Activated T-helper 2 cell treated with anti-CD3 and anti-CD28 coated beads, Interferon-gamma antibody, Interleukin-2, Interleukin-4, amounts not matched to agents 10 μg/mL and 5 μg/mL and 100 μg/mL, durations not matched to agents 14 hours and 24 hours and 36 hours (primary cell): ENCODE measurements at regions not wholly inside any gene's neighbourhood (a gene's known extent, or its start where the extent isn't known, plus 50 kb on each side); places are given as distances from the start of the nearest gene placed in this dataset.

Source experiments
- DNase-seq: peaks from one replicate; pipeline ENCODE4 v3.0.0; 2021; ENCODE audit warnings: low spot score
- H3K27ac Mint-ChIP-seq: one replicate; pipeline ENCODE4 v1.8.0; 2021; ENCODE audit warnings: mixed read lengths
- H3K27me3 Mint-ChIP-seq: one replicate; pipeline ENCODE4 v1.8.0; 2021; ENCODE audit warnings: low read depth, mixed read lengths
- H3K36me3 Mint-ChIP-seq: one replicate; pipeline ENCODE4 v1.8.0; 2021; ENCODE audit warnings: low read depth, mixed read lengths
- H3K4me1 Mint-ChIP-seq: one replicate; pipeline ENCODE4 v1.8.0; 2021; ENCODE audit warnings: low read depth, mixed read lengths
- H3K4me3 Mint-ChIP-seq: one replicate; pipeline ENCODE4 v1.8.0; 2021; ENCODE audit warnings: low read depth, mild to moderate bottlenecking, moderate library complexity, mixed read lengths
- H3K9me3 Mint-ChIP-seq: one replicate; pipeline ENCODE4 v1.8.0; 2021; ENCODE audit warnings: mixed read lengths
- intact Hi-C: fragments of 100-400 bp; cut with micrococcal nuclease; formaldehyde crosslinking; loops from one replicate; pipeline ENCODE4 v1.15.1; 2023

DNA sequence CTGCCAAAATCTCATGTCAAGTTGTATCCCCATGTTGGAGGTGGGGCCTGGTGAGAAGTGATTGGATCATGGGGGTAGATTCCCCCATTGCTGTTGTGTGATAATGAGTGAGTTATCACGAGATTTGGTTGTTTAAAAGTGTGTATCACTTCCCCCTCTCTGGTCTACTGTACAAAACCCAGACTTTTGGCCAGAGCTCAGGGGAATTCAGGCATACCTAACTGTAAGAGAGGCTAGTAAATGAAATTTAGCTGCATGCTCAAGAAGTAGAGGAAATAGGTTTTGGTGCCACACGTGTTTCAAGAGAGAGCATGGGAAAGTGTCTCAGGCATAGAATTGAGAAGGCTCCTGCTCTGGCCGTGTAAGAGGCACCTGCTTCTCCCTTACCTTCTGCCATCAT, 190.5 kb upstream of the GALNTL6 start:
- H3K27ac Mint-ChIP-seq: no peak overlapping the region
- no peaks in the 10 kb centered on the region for H3K4me1 Mint-ChIP-seq
- intact Hi-C loops: no loop called here
- H3K27me3 Mint-ChIP-seq: no peaks in the 10 kb centered on the region
- no peak overlapping the region for H3K4me3 Mint-ChIP-seq
- no peaks in the 10 kb centered on the region for H3K36me3 Mint-ChIP-seq
- DNase-seq: no peak
- no peaks in the 10 kb centered on the region for H3K9me3 Mint-ChIP-seq

DNA sequence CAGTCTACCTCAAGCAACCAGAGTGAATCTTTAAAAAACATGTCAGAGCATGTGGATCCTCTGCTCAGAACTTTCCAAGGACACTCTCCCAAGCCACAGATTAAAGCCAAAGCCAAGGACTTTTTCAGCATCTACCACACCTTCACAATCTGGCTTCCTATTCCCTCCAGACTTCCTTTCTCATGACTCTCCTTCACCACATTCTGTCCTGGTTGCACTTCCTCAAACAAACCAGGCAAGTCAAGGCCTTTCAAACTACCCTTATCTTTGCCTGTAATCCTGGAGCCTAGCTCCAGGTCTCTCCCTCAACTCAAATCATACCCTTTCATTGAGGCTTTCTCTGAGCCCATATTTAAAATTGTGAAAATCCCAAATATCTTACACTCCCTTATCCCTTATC, 191.6 kb upstream of the GALNTL6 start:
- intact Hi-C loops: no loop called here
- DNase-seq: no peak

DNA sequence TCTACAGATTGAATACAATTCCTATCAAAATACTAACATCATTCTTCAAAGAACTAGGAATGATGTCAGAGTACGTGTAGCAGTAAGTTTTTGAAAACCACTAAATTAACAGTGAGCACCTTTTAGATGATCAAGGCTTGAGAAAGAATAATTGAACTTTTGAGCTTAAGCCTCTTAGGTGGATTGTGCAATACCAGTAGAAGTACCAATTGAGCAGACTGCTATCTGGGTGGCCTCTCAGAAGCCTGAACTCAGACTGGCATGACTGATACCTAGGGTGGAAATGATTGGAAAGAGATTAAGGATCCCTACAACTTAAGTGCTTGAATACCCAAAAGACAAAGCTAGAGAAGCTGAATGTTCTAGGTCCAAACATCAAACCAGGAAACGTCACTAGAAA, 200.3 kb upstream of the GALNTL6 start:
- intact Hi-C loops: no loop called here
- Mint-ChIP-seq H3K9me3 (no peaks in the 10 kb centered on the region), H3K4me3 (no peak overlapping the region), H3K27me3 (no peaks in the 10 kb centered on the region), H3K4me1 (no peaks in the 10 kb centered on the region), H3K27ac (no peak overlapping the region), H3K36me3 (no peaks in the 10 kb centered on the region)
- no peak for DNase-seq

More for the DNA sequence above, 191.6 kb upstream of the GALNTL6 start:
- H3K4me3 Mint-ChIP-seq: no peak overlapping the region
- H3K27me3 Mint-ChIP-seq: no peaks in the 10 kb centered on the region
- H3K27ac Mint-ChIP-seq: no peak overlapping the region
- no peaks in the 10 kb centered on the region for H3K9me3 Mint-ChIP-seq
- no peaks in the 10 kb centered on the region for H3K4me1 Mint-ChIP-seq
- H3K36me3 Mint-ChIP-seq: no peaks in the 10 kb centered on the region

DNA sequence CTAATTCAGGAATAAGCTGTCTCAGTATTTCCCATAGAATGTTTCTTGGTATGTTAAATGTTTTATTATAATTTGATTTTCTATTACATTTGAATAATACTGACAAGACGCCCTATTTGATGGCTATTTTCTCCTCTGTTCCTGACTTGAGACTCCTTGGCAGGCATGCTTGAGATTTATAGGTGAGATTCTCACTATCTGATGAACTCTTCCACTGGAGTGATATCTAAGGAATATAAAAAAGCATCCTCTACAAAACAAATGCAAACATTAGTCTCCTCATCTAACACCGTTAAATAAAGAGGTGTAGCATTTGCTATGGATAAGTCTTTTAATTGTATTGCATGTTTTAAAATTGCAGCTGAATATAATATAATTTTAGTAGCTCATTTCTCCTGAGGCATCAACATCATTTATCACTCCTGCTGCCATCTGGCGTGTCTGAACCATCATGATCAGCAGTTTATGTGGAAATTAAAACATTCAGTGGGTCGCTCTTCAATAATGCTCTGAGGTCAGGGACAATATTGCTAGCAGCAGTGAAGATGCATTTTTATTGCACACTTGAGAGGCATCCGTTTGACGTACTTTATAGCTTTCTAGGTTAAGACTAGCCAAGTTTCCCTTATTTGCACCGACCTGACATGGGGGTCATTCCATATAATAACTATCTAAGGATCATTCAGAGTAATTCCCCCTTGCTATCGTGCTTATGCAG, 210.4 kb upstream of the GALNTL6 start:
- no peak for DNase-seq
- no peaks in the 10 kb centered on the region for H3K27me3 Mint-ChIP-seq
- intact Hi-C loops: no loop called here
- H3K4me3 Mint-ChIP-seq: no peak overlapping the region
- H3K27ac Mint-ChIP-seq: no peak overlapping the region
- no peaks in the 10 kb centered on the region for H3K36me3 Mint-ChIP-seq
- no peaks in the 10 kb centered on the region for H3K4me1 Mint-ChIP-seq
- H3K9me3 Mint-ChIP-seq: peaks cover 8% of the 10 kb centered on the region

DNA sequence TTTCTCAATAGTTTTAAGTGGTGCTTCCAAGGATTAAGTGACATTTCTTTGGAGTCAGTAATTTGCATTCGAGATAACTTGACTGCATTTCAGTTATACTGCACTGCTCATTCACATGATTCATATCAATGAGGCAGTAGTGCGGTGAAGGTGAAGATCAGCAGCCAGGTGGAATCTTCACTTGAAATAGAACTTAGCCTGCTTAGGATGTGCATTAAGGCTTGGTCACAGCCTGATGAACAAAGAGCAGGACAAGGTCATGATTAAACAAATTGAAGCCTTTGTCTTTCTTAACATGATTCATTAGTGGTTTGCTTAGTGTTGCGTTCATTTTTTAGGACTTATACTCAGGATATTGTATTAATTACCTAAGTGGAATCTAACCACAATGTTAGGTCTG, 212.1 kb upstream of the GALNTL6 start:
- Mint-ChIP-seq H3K27me3 (no peaks in the 10 kb centered on the region), H3K36me3 (no peaks in the 10 kb centered on the region), H3K4me3 (no peak overlapping the region), H3K4me1 (no peaks in the 10 kb centered on the region), H3K9me3 (peaks cover 8% of the 10 kb centered on the region), H3K27ac (no peak overlapping the region)
- no peak for DNase-seq
- intact Hi-C loops: no loop called here

DNA sequence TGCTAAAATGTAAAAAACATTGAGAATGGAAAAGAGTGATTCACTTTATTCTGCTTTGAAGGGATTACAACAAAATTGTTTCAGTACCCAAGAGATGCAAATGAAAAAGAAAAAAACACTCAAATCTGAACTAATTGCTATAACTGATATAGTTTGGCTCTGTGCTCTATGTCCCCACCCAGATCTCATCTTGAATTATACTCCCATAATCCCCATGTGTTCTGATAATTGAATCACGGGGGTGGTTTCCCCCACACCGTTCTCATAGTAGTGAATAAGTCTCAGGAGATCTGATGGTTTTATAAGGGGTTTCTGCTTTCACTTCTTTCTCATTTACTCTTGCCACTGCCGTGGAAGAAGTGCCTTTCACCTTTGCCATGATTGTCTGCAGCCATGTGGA, 213.6 kb upstream of the GALNTL6 start:
- no peaks in the 10 kb centered on the region for H3K27me3 Mint-ChIP-seq
- H3K36me3 Mint-ChIP-seq: no peaks in the 10 kb centered on the region
- no peak overlapping the region for H3K4me3 Mint-ChIP-seq
- peaks cover 8% of the 10 kb centered on the region for H3K9me3 Mint-ChIP-seq
- no peaks in the 10 kb centered on the region for H3K4me1 Mint-ChIP-seq
- intact Hi-C loops: no loop called here
- no peak for DNase-seq
- H3K27ac Mint-ChIP-seq: no peak overlapping the region

DNA sequence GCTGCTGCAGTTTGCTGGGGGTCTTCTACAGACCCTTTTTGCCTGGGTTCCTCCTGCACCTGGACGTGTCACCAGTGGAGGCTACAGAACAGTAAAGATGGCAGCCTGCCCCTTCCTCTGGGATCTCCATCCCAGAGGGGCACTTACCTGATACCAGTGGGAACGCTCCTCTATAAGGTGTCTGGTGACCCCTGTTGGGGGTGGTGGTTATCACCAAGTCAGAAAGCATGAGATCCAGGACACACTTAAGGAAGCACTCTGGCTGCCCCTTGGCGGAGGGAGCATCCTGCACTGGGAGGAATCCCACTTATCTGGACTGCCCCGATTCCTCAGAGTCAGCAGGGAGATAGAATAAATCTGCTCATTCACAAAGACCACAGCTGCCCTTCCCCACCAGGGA, 218.9 kb upstream of the GALNTL6 start:
- intact Hi-C loops: no loop called here
- no peak overlapping the region for H3K4me3 Mint-ChIP-seq
- H3K4me1 Mint-ChIP-seq: no peaks in the 10 kb centered on the region
- H3K27ac Mint-ChIP-seq: no peak overlapping the region
- no peaks in the 10 kb centered on the region for H3K36me3 Mint-ChIP-seq
- no peak for DNase-seq
- H3K9me3 Mint-ChIP-seq: peaks cover 3% of the 10 kb centered on the region
- H3K27me3 Mint-ChIP-seq: no peaks in the 10 kb centered on the region

DNA sequence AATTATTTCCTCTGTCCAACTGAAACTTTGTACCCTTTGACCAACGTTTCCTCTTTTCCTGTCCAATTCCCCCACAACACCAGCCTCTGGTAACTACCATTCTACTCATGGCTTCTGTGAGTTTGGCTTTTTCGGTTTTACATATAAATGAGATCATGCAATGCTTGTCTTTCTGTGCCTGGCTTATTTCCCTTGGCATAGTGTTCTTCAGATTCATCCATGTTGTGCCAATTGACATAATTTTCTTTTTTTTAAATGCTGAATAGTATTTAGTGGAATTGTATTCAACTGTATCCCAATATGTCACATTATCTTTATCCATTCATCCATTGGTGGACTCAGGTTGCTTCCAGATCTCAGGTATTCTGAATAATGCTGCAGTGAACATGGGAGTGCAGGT, 222.5 kb upstream of the GALNTL6 start:
- no peaks in the 10 kb centered on the region for H3K4me1 Mint-ChIP-seq
- H3K27ac Mint-ChIP-seq: no peak overlapping the region
- no peaks in the 10 kb centered on the region for H3K27me3 Mint-ChIP-seq
- intact Hi-C loops: no loop called here
- H3K36me3 Mint-ChIP-seq: no peaks in the 10 kb centered on the region
- DNase-seq: no peak
- no peaks in the 10 kb centered on the region for H3K9me3 Mint-ChIP-seq
- no peak overlapping the region for H3K4me3 Mint-ChIP-seq

DNA sequence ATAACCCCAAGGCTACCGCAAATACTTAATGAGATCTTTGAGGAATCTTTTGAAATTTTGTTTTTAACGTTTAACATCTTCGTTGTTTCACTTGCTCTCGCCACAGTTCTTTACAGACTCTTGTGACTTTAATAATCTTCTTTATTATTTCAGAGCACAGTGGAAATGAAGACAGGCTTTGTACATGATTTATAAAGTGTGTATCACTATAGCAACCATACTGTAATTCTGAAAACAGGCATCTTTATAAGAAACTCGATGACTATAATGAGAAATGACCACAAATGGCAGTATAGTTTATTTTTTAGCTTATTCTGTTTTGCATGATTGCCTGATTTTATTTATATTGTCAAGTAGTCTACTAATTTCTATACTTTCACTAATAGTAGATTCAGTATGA, 224.4 kb upstream of the GALNTL6 start:
- Mint-ChIP-seq H3K27ac (no peak overlapping the region), H3K9me3 (no peaks in the 10 kb centered on the region), H3K27me3 (no peaks in the 10 kb centered on the region), H3K4me1 (no peaks in the 10 kb centered on the region), H3K36me3 (no peaks in the 10 kb centered on the region), H3K4me3 (no peak overlapping the region)
- no peak for DNase-seq
- intact Hi-C loops: no loop called here

DNA sequence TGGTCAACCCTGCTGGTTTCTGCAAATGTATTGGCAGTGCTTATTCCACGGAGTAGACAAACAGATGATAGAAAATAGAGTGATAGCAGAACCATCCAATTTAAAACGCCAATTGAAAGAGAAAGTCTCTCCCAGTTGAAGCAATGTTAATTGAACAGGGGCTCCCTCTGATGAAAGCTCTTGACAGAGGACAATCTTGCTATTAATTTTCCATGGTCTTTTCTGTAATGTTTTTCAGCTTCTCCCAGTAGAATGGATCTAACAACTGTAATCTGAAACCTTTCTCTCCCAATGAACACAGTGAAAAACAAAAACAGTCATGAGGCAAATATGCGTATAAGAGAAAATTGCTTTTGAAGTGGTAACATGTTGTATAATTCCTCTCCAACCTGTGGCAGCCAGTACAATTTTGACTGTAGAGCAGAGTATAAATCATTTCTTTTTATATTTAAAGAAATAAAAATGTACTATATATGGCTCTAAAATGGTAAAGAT, 225.1 kb upstream of the GALNTL6 start:
- Mint-ChIP-seq H3K9me3 (no peaks in the 10 kb centered on the region), H3K36me3 (no peaks in the 10 kb centered on the region), H3K4me3 (no peak overlapping the region), H3K4me1 (no peaks in the 10 kb centered on the region), H3K27ac (no peak overlapping the region), H3K27me3 (no peaks in the 10 kb centered on the region)
- intact Hi-C loops: no loop called here
- DNase-seq: no peak

DNA sequence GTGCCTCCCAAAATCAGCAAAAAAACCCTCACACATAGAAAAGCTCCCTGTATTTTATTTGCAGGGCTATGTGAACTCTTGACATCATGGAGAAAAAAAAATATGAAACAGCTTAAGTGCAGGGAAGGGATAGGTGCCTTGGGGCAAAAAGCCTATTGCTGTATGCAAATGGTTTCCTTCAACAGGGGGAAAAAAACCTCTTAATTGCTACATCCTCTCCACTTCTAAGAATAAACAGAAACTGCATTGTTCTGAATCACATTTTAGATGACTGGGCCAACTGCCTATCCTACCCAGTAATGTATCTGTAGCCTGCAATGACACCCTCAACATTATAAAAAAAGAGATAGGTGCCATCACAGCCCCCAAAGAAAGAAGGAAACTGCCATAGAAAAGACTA, 229.4 kb upstream of the GALNTL6 start:
- intact Hi-C loops: no loop called here
- H3K27ac Mint-ChIP-seq: no peak overlapping the region
- no peaks in the 10 kb centered on the region for H3K27me3 Mint-ChIP-seq
- H3K9me3 Mint-ChIP-seq: peaks cover 3% of the 10 kb centered on the region
- H3K4me3 Mint-ChIP-seq: no peak overlapping the region
- no peaks in the 10 kb centered on the region for H3K4me1 Mint-ChIP-seq
- H3K36me3 Mint-ChIP-seq: no peaks in the 10 kb centered on the region
- DNase-seq: no peak

DNA sequence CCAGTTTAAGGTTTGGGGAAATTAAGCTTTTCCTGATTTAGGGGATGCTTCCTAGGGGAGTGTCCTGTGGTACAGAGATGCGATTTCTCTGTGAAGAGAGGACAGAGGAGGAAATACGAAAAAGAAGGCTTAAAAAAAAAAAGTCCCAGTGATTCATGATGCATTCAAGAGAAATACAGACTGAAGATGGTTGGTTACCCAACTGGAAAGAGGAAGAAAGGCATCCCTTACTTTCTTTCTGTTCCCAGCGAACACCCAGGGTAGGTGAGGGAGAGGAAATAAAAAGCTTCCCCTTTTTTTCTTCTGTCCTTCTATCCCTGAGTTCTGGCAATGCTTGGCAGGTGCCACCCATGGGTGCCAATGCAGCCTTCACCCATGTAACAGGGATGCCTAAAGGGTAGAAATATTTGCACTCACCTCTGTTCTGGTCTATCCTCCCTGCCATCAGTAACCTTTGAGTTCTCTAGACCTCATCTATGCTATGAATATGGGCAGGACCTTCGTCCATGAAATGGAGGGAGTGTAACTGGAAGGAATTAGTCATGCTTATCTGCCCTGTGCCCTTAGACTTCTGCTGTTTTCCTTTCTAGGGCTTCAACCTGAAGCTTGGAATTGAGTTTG, 230.1 kb upstream of the GALNTL6 start:
- DNase-seq: no peak
- intact Hi-C loops: no loop called here
- Mint-ChIP-seq H3K9me3 (peaks cover 3% of the 10 kb centered on the region), H3K4me3 (no peak overlapping the region), H3K27ac (no peak overlapping the region), H3K27me3 (no peaks in the 10 kb centered on the region), H3K36me3 (no peaks in the 10 kb centered on the region), H3K4me1 (no peaks in the 10 kb centered on the region)

DNA sequence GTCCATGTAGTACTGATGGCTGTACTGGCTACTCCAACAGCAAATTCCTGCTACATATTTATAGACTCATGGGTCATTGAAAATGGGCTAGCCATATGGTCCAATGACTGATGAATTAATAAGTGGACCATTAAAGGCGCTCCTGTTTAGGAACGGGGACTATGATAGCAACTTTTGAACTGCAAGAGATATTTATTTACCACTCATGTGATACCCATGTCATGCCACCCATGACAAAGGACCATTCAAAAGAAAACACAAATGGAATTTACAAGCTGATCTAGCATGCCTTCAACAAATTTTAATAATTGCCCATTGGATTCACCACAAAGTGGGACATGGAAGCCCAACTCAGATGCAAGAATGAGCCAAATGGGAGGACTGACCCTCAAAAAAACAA, 240.0 kb upstream of the GALNTL6 start:
- H3K4me1 Mint-ChIP-seq: no peaks in the 10 kb centered on the region
- H3K27ac Mint-ChIP-seq: no peak overlapping the region
- H3K27me3 Mint-ChIP-seq: no peaks in the 10 kb centered on the region
- H3K9me3 Mint-ChIP-seq: no peaks in the 10 kb centered on the region
- intact Hi-C loops: no loop called here
- H3K36me3 Mint-ChIP-seq: no peaks in the 10 kb centered on the region
- no peak overlapping the region for H3K4me3 Mint-ChIP-seq
- DNase-seq: no peak
